ENCODE measurements at regions not wholly inside any gene's neighbourhood (a gene's known extent, or its start where the extent isn't known, plus 50 kb on each side); places are given as distances from the start of the nearest gene placed in this dataset.

GRCh38 chr14:95034788-95035187, 122.5 kb downstream of the DICER1 start:
- TF ChIP-seq CTCF (IDR thresholded peaks at IDR 0.05; ENCODE audit: insufficient read depth, missing control alignments) = no peak
- DNase-seq (ENCODE audit: insufficient read length, low spot score) (no peak), FAIRE-seq (no peak)

- TF ChIP-seq CTCF (IDR thresholded peaks at IDR 0.05; ENCODE audit: insufficient read depth, missing control alignments) = no peak
- FAIRE-seq = no peak
- no peak for DNase-seq (ENCODE audit: insufficient read length, low spot score)
Observed at GRCh38 chr14:95033682-95034632, 123.4 kb downstream of the DICER1 start.

GRCh38 chr14:95033031-95033430, 124.3 kb downstream of the DICER1 start:
- DNase-seq (ENCODE audit: insufficient read length, low spot score) (no peak), FAIRE-seq (no peak)
- no peak for TF ChIP-seq CTCF (IDR thresholded peaks at IDR 0.05; ENCODE audit: insufficient read depth, missing control alignments)

GRCh38 chr14:95026851-95027463, 130.4 kb downstream of the DICER1 start:
- FAIRE-seq = no peak
- DNase-seq (ENCODE audit: insufficient read length, low spot score) = no peak
- TF ChIP-seq CTCF (IDR thresholded peaks at IDR 0.05; ENCODE audit: insufficient read depth, missing control alignments) = no peak

GRCh38 chr14:95025941-95026340, 131.4 kb downstream of the DICER1 start:
- DNase-seq (ENCODE audit: insufficient read length, low spot score) (no peak), FAIRE-seq (no peak)
- no peak for TF ChIP-seq CTCF (IDR thresholded peaks at IDR 0.05; ENCODE audit: insufficient read depth, missing control alignments)

GRCh38 chr14:95025218-95025617, 132.1 kb downstream of the DICER1 start:
- DNase-seq (ENCODE audit: insufficient read length, low spot score) = no peak
- no peak for FAIRE-seq
- TF ChIP-seq CTCF (IDR thresholded peaks at IDR 0.05; ENCODE audit: insufficient read depth, missing control alignments) = no peak

- TF ChIP-seq CTCF (IDR thresholded peaks at IDR 0.05; ENCODE audit: insufficient read depth, missing control alignments) = no peak
- no peak for FAIRE-seq
- no peak for DNase-seq (ENCODE audit: insufficient read length, low spot score)
Observed at GRCh38 chr14:95024380-95024779, 132.9 kb downstream of the DICER1 start.

Data from D721Med (cell line).